GM12891 (cell line): ENCODE measurements at regions not wholly inside any gene's neighbourhood (a gene's known extent, or its start where the extent isn't known, plus 50 kb on each side); places are given as distances from the start of the nearest gene placed in this dataset.

Source experiments
- PAX5 ChIP-seq: IDR thresholded peaks from 2 replicates; pipeline ENCODE4 v1.6.1; 2011; ENCODE audit warnings: low read length, moderate library complexity, mild to moderate bottlenecking; ENCODE audit not compliant: insufficient read depth, severe bottlenecking
- POLR2A ChIP-seq: IDR thresholded peaks from 2 replicates; pipeline ENCODE4 v1.6.1; 2011; ENCODE audit warnings: low read depth, low read length, control low read depth
- POLR2AphosphoS5 ChIP-seq: IDR thresholded peaks from 2 replicates; pipeline ENCODE4 v1.6.1; 2011; ENCODE audit warnings: low read depth, low read length, control low read depth
- SPI1 ChIP-seq: IDR thresholded peaks from 2 replicates; pipeline ENCODE4 v1.6.1; 2011; ENCODE audit warnings: low read depth, low read length, control low read depth
- TAF1 ChIP-seq: IDR thresholded peaks from 2 replicates; pipeline ENCODE4 v1.6.1; 2011; ENCODE audit warnings: low read depth, low read length, control low read depth

DNA sequence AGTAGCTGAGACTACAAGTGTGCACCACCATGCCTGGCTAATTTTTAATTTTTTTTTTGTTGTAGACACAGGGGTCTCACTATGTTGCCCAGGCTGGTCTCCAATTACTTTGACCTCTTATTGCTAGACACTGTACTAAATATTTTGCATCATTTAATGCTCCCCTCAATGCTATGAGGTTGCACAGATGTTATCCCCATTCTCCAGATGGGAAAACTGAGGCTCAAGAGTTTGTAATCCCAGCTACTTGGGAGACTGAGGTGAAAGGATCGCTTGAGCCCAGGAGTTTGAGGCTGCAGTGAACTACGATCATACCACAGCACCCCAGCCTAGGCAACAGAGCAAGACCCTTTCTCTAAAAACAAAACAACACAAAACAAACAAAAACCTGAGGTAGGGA is 443.3 kb upstream of the C16orf82 start:
- TF ChIP-seq POLR2A (no peak), TAF1 (no peak), POLR2AphosphoS5 (no peak), SPI1 (no peak), PAX5 (no peak)
